Gastrocnemius medialis (tissue), 4 donors: ENCODE measurements at regions not wholly inside any gene's neighbourhood (a gene's known extent, or its start where the extent isn't known, plus 50 kb on each side); places are given as distances from the start of the nearest gene placed in this dataset.
"Not testable (repeated sequence)": the region's sequence is repeated elsewhere in the genome, so short reads cannot be mapped to it uniquely, and the experiment has no call there.

Experiments
- POLR2A ChIP-seq, 2 donors: fragments of 450-650 bp; IDR thresholded peaks; one replicate each; pipeline ENCODE4 v1.6.1; 2017; ENCODE audit warnings: antibody characterized with exemption in 2 of 2, mild to moderate bottlenecking in 2 of 2, moderate library complexity in 2 of 2
- TF ChIP-seq, protein P1 (sequence below), 5 experiments: fragments of 450-650 bp in 3 of 5; fragments of 200-600 bp in 2 of 5; sonication (generic) in 2 of 5; IDR thresholded peaks in 4 of 5; conservative IDR thresholded peaks in 1 of 5; 1 replicate in 4 of 5; 2 replicates in 1 of 5; pipeline ENCODE4 v1.5.1; 2016 to 2019; ENCODE audit warnings: antibody characterized with exemption in 5 of 5, mild to moderate bottlenecking in 3 of 5, moderate library complexity in 3 of 5

DNA sequence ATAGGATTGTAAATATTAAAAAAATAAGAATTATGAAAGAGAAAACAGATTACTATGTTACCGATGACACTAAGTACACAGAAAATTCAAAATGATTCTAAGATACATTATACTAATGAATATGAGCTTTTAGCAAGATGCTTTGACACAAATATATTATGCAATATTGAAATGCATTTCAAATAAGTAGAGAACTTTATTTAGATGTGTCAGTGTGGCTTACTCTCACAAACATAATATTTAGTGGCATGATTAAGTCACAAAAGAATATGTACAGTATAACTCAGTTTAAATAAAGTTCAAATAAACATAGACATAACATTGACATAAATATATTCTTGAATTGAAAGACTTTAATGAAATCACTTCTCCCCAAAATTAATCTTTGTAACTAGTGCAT is 172.7 kb upstream of the ZNG1F start:
- TF ChIP-seq, protein P1, sequence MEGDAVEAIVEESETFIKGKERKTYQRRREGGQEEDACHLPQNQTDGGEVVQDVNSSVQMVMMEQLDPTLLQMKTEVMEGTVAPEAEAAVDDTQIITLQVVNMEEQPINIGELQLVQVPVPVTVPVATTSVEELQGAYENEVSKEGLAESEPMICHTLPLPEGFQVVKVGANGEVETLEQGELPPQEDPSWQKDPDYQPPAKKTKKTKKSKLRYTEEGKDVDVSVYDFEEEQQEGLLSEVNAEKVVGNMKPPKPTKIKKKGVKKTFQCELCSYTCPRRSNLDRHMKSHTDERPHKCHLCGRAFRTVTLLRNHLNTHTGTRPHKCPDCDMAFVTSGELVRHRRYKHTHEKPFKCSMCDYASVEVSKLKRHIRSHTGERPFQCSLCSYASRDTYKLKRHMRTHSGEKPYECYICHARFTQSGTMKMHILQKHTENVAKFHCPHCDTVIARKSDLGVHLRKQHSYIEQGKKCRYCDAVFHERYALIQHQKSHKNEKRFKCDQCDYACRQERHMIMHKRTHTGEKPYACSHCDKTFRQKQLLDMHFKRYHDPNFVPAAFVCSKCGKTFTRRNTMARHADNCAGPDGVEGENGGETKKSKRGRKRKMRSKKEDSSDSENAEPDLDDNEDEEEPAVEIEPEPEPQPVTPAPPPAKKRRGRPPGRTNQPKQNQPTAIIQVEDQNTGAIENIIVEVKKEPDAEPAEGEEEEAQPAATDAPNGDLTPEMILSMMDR (IDR thresholded peaks at IDR 0.05 in 4 of 5, conservative IDR thresholded peaks at IDR 0.05 in 1 of 5): not testable (repeated sequence)
- TF ChIP-seq POLR2A (IDR thresholded peaks at IDR 0.05): not testable (repeated sequence)
